Stimulated activated effector memory CD8-positive, alpha-beta T cell treated with anti-CD3 and anti-CD28 coated beads, Interleukin-12 subunit alpha, Interleukin-12 subunit beta, amount 100 ng/mL, for 72 hours (primary cell): ENCODE measurements at regions not wholly inside any gene's neighbourhood (a gene's known extent, or its start where the extent isn't known, plus 50 kb on each side); places are given as distances from the start of the nearest gene placed in this dataset.
"Not testable (repeated sequence)": the region's sequence is repeated elsewhere in the genome, so short reads cannot be mapped to it uniquely, and the experiment has no call there.

Experiments used
- ATAC-seq: fragments of 150-1000 bp; cut with Tn5 transposase; 2 replicates; pipeline ENCODE4 v1.10.0; 2021
- DNase-seq, 2 donors: peaks; one replicate each; pipeline ENCODE4 v3.0.0; 2021 to 2022; ENCODE audit warnings: low spot score in 2 of 2
- H3K27ac Mint-ChIP-seq: one replicate; pipeline ENCODE4 v1.8.0; 2022; ENCODE audit warnings: mild to moderate bottlenecking, mixed read lengths
- H3K36me3 Mint-ChIP-seq: one replicate; pipeline ENCODE4 v1.8.0; 2022; ENCODE audit warnings: mild to moderate bottlenecking, mixed read lengths
- H3K4me1 Mint-ChIP-seq: one replicate; pipeline ENCODE4 v1.8.0; 2022; ENCODE audit warnings: mixed read lengths
- H3K4me3 Mint-ChIP-seq: one replicate; pipeline ENCODE4 v1.8.0; 2022; ENCODE audit warnings: mild to moderate bottlenecking, mixed read lengths
- H3K9me3 Mint-ChIP-seq: one replicate; pipeline ENCODE4 v1.8.0; 2022; ENCODE audit warnings: mixed read lengths

DNA sequence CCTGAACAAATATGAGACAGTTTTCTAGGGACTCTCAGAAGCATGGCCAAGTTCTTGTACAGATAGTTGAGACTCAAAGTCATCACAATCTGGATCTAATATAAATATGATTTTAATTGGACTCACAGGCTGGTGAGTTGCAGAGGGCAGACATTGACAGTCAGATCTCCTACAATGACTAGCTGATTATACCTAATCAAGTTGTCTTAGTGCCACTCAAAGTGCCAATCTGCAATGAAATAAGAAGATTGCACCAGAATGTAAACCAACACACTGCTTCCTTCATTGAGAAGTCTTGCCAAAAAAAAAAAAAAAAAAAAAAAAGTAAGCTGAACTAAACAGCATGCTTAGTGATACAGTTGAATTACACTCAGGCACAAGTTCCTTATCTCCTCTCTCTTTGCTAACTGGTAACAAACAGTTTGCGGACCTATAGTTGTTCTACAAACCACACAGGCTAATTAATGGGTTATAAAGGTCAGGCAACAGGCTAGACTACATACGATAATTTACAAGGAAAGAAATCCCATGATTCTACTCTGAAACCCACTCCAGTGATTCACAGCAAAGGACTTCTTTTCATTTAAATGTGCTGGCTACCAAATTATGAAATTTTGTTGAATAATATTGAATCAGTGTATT, 107.3 kb upstream of the NIPBL start:
- no peak for ATAC-seq
- Mint-ChIP-seq H3K4me1 (no peaks in the 10 kb centered on the region), H3K4me3 (no peak overlapping the region), H3K27ac (no peak overlapping the region), H3K9me3 (peaks cover 3% of the 10 kb centered on the region), H3K36me3 (no peaks in the 10 kb centered on the region)
- DNase-seq = no peak

DNA sequence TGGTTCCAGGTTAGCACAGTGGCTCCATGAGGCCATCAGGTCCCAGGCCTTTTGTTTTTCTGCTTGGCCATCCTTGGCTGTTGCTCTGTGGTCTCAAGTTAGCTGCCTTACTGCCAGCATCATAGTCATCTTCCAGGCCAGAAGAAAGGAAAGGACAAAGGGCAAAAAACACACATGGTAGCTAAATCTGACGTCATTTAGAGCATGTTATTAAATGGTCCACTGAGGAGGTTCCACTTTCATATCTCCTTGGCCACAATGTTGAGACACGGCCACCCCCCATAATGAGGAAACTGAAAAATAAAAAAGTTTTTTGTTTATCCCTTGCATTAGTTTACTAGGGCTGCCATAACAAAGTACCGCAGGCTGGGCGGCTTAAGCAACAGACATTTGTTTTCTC, 106.4 kb upstream of the NIPBL start:
- DNase-seq (no peak), ATAC-seq (no peak)
- no peak overlapping the region for H3K27ac Mint-ChIP-seq
- no peaks in the 10 kb centered on the region for H3K4me1 Mint-ChIP-seq
- no peaks in the 10 kb centered on the region for H3K36me3 Mint-ChIP-seq
- H3K9me3 Mint-ChIP-seq = peaks cover 3% of the 10 kb centered on the region
- H3K4me3 Mint-ChIP-seq = no peak overlapping the region

DNA sequence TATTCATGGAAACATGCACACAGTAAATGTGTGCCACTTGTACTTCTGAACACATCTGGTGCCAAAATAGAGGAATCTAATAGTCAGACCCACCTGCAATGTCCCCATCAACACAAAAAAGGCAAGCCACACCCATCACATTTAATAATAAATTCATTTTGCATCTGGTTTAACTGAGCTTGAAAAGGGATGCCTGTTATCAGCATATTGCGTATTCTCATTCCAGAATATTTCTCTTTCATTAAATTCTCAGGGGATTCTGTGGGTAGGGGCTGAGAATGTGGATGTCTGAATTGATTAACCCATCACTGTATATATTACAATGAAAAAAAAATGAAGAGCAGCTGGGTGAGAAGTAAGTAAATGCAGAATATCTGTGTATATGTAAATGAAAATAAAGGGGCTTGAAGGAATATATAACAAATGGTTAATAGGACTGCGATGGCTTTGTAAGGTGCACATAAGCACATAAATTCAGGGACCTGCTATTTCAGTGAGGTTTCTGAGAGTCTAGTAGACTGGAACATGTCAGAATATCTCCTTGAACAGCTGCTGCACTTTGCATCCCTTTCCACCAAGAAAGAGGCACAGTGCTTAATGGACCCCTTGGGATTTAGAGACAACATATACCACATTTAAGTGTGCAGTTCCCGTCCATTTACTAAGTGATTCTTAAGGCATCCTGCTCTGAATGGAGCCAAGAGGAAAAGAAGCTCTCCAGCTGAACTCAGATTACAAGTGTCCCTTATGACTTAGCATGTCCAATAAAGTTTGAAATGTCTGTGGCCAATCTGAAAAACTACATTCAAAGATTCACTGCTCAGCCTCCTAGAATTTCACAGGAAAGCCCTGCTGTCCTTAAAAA, 104.1 kb upstream of the NIPBL start:
- no peak for ATAC-seq
- Mint-ChIP-seq H3K4me1 (no peaks in the 10 kb centered on the region), H3K36me3 (no peaks in the 10 kb centered on the region), H3K4me3 (no peak overlapping the region), H3K9me3 (peaks cover 3% of the 10 kb centered on the region), H3K27ac (no peak overlapping the region)
- no peak for DNase-seq

DNA sequence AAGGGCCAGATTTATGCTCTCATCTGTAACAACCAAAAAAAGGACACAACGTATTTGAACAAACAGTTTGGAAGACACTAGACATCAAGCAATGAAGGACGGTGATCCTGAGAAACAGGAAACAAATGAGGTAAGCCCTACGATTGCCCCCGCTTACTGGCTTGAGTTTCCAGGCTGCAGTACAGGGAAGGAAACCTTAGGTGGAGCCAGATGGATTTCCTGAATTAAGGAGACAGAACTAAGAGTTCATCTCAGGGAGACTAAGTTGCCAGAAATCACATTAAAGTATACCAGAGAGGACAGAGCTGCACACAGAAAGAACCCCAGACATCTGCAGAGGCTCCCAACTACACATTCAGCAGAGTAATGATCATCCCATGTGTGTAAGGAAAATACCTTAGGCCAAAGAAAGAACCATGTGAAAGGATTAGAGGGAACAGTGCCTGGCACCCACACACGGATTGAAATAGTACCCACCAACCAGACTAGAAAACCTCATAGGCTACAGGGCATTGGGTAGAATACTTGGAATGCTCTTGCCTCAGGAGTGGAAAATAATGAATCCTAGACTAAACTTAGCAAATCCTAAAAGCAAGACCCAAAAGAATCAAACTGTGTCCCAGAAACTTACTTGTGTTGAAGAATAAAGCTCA, 99.3 kb upstream of the NIPBL start:
- ATAC-seq (no peak), DNase-seq (no peak)
- no peak overlapping the region for H3K27ac Mint-ChIP-seq
- H3K36me3 Mint-ChIP-seq = no peaks in the 10 kb centered on the region
- H3K4me1 Mint-ChIP-seq = no peaks in the 10 kb centered on the region
- H3K4me3 Mint-ChIP-seq = no peak overlapping the region
- no peaks in the 10 kb centered on the region for H3K9me3 Mint-ChIP-seq

DNA sequence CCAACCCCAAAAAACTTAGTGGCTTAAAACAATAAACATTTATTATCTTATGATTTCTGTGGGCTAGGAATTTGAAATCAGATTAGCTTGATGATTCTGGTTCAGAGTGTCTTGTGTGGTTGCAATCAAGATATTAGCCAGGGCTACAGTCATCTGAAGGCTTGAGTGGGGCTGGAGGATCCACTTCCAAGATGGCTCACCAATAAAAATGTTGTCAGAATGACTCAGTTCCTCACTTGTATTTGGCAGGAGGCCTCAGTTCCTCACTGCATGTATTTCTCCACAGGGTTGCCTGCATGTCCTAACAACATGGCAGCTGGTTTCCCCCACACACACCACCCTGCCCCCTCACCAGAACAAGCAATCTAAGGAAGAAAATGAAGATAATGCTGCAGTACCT, 98.2 kb upstream of the NIPBL start:
- DNase-seq (no peak), ATAC-seq (no peak)
- no peak overlapping the region for H3K4me3 Mint-ChIP-seq
- H3K4me1 Mint-ChIP-seq = no peaks in the 10 kb centered on the region
- H3K36me3 Mint-ChIP-seq = no peaks in the 10 kb centered on the region
- H3K9me3 Mint-ChIP-seq = no peaks in the 10 kb centered on the region
- H3K27ac Mint-ChIP-seq = no peak overlapping the region

DNA sequence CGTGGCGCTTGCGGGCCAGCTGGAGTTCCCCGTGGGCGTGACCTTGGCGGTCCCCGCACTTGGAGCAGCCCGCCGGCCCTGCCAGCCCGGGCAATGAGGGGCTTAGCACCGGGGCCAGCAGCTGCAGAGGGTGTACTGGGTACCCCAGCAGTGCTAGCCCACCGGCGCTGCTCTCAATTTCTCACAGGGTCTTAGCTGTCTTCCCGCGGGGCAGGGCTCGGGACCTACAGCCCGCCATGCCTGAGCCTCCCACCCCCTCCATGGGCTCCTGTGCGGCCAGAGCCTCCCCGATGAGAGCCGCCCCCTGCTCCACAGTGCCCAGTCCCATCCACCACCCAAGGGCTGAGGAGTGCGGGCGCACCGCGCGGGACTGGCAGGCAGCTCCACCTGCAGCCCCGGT, 94.0 kb upstream of the NIPBL start:
- H3K9me3 Mint-ChIP-seq, H3K27ac Mint-ChIP-seq, H3K4me1 Mint-ChIP-seq, H3K4me3 Mint-ChIP-seq, DNase-seq, ATAC-seq, H3K36me3 Mint-ChIP-seq: not testable (repeated sequence)

DNA sequence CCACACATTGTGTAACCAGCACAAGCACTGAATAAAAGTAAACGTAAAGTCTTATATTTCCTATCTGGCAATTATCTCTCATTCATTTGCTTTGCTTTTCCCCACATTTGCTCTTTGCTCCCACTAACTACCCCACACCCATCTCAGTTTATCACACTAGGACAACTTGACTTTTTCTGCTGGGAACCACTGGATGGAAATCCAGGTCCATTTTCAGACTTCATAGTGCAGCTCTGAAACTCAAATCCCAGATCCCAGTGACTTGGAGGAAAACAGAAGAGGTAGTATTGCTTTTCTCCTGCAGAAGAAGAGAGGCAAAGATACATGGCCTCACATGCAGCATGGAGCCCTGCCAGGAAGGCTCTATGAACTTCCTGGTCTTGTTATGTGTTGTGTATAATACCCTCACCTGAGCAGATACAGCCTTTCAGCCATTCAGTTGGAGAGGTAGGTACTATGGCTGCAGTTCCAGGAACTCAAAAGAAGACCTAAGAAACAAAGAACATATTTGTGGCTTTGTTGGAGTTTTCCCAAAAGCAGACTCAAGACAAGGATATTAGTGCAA, 90.0 kb upstream of the NIPBL start:
- DNase-seq = no peak
- H3K9me3 Mint-ChIP-seq = no peaks in the 10 kb centered on the region
- no peaks in the 10 kb centered on the region for H3K4me1 Mint-ChIP-seq
- H3K36me3 Mint-ChIP-seq = no peaks in the 10 kb centered on the region
- no peak for ATAC-seq
- no peak overlapping the region for H3K4me3 Mint-ChIP-seq
- no peak overlapping the region for H3K27ac Mint-ChIP-seq

DNA sequence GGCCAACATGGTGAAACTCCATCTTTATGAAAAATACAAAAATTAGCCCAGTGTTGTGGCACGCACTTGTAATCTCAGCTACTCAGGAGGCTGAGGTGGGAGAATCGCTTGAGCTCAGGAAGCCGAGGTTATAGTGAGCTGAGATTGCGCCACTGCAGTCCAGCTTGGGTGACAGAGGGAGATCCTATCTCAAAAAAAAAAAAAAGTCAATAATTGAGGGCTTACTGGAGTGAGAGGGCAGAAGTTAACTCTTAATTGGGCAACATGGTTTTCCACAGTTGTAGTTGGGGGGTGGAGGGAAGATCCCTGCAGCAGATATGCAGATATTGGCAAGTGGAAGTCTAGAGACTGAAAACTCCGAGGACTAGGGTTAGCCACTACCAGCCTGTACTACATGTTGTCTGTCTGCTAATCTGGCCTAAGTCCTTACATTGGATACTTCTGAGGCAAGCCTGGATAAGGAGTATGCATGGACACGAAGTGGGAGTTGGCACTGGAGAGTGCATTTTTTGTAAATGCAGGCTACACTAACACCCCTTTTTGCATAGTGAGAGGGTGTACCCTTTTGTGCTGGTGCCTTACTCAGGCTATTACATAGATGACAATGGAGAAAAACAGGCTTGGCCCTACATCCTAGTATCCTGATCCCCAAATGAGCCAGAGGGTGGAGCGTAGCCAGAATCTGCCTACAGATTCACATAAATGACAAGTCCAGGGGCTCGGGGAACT, 89.0 kb upstream of the NIPBL start:
- Mint-ChIP-seq H3K27ac (no peak overlapping the region), H3K9me3 (no peaks in the 10 kb centered on the region), H3K4me3 (no peak overlapping the region), H3K4me1 (no peaks in the 10 kb centered on the region), H3K36me3 (no peaks in the 10 kb centered on the region)
- DNase-seq = no peak
- ATAC-seq = no peak

DNA sequence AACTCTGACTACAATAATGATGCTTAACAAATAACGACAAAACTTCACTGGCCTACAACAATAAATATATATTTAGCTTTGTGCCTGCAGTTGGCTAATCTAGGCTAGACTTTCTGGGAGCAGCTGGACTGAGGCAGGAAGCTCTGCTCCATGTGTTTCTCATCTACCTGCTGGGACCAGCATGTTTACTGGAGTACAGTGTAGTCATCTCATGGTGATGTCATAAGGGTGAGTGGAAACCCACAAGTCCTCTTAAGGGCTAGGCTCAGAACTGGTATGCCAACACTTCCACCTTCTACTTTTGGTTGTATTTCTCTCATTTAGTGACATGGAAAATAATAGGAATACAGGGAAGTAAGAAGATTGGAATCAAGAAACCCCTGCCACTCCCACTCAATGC, 85.7 kb upstream of the NIPBL start:
- Mint-ChIP-seq H3K27ac (no peak overlapping the region), H3K4me3 (no peak overlapping the region), H3K9me3 (no peaks in the 10 kb centered on the region), H3K36me3 (no peaks in the 10 kb centered on the region), H3K4me1 (no peaks in the 10 kb centered on the region)
- no peak for ATAC-seq
- DNase-seq = no peak

DNA sequence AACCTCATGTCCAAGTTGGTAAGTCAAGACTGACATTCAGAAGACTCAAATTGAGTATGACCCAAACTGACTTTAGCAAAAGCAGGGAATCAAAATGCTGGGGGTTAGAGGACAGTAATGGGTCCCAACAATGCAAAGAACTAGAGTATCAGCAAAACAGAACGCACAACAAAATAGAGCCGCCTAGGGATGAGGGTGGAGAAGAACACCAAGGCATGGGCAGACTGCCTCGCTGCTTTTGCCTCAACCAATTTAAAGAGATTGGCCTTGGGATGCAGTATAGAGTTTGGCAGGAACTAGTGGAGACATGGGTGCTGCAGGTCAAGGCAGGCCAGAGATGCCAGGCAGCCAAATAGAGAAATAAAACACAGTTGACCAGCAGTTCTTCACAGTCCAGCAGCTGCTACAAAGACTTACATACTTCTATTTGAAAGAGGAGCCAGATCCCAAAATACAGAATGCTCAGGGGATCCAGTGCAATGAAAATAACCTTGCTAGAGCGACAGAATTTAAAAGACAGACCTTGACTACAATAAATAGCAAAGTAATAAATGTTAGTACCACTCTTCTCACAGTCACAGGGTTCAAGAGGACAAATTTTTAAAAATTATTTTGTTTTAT, 83.9 kb upstream of the NIPBL start:
- no peak for ATAC-seq
- Mint-ChIP-seq H3K4me1 (no peaks in the 10 kb centered on the region), H3K27ac (no peak overlapping the region), H3K36me3 (no peaks in the 10 kb centered on the region), H3K4me3 (no peak overlapping the region), H3K9me3 (no peaks in the 10 kb centered on the region)
- no peak for DNase-seq

DNA sequence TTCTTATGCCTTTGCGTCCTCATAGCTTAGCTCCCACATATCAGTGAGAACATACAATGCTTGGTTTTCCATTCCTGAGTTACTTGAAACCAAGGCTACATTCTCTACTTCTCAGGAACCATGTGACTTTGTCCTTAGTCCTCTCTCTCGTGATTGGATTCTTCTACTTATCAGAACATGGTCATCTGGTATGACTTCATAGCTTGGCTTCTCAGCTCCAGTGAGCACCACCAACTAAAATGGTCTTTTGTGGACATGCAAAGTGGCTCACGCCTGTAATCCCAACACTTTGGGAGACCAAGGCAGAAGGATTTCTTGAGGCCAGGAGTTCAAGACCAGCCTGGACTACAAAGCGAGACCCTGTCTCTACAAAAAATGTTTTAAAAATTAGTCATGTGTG, 81.2 kb upstream of the NIPBL start:
- ATAC-seq (no peak), DNase-seq (no peak)
- H3K36me3 Mint-ChIP-seq = no peaks in the 10 kb centered on the region
- no peaks in the 10 kb centered on the region for H3K4me1 Mint-ChIP-seq
- H3K4me3 Mint-ChIP-seq = no peak overlapping the region
- H3K27ac Mint-ChIP-seq = no peak overlapping the region
- H3K9me3 Mint-ChIP-seq = no peaks in the 10 kb centered on the region

DNA sequence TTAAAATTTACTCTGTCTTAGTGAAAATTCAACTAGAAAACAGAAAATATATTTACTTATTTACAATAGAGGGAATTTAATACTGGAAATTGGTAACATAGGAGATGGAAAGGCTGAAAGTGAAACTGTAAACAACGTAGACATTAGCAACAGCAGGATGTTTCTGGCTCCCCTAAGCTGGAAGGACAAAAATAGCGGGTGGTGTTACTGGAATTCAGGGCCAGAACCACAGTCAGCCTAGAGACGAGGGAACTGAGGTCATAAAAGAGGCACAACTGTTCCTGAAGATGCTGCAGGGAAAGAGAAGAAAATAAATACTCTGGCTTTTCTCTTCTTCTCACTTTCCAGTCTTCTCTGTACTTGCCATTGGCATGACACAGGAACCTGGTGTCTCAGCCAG, 80.4 kb upstream of the NIPBL start:
- Mint-ChIP-seq H3K36me3 (no peaks in the 10 kb centered on the region), H3K4me1 (no peaks in the 10 kb centered on the region), H3K4me3 (no peak overlapping the region), H3K27ac (no peak overlapping the region), H3K9me3 (no peaks in the 10 kb centered on the region)
- DNase-seq (no peak), ATAC-seq (no peak)

DNA sequence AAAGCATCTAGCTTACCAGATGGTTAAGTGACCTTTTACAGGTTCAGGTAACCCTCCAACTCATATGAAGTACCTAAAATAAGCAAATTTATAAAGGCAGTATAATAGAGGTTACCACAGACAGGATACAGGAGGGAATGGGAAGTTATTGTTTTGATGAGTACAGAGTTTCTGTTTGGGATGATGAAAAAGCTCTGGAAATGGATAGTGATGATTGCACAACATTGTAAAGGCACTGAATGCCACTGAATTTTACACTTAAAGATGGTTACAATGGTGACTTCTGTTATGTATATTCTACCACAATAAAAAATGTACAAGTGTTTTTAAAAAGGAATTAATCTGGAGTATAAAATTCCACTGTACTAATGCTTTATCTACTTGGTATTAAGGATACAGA, 75.0 kb upstream of the NIPBL start:
- Mint-ChIP-seq H3K27ac (no peak overlapping the region), H3K9me3 (no peaks in the 10 kb centered on the region), H3K4me3 (no peak overlapping the region), H3K4me1 (no peaks in the 10 kb centered on the region), H3K36me3 (no peaks in the 10 kb centered on the region)
- no peak for DNase-seq
- ATAC-seq = no peak

DNA sequence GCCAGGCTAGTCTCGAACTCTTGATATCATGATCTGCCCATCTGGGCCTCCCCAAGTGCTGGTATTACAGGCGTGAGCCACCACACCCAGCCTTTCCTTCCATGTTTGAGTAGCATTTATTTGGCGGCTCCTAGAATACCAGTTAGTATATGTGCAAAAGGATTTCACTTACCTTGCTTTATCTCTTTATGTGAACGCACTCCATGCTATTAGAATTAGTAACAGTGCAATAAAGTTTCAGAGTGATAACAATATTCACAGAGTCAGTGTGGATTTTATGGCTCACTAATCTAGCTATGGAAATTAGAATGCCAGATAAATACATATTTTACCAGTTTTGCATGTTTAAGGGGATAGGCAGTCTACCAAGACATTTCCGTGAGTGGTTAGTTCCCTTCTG, 74.4 kb upstream of the NIPBL start:
- no peak for DNase-seq
- Mint-ChIP-seq H3K4me1 (no peaks in the 10 kb centered on the region), H3K4me3 (no peak overlapping the region), H3K9me3 (no peaks in the 10 kb centered on the region), H3K36me3 (no peaks in the 10 kb centered on the region), H3K27ac (no peak overlapping the region)
- no peak for ATAC-seq

DNA sequence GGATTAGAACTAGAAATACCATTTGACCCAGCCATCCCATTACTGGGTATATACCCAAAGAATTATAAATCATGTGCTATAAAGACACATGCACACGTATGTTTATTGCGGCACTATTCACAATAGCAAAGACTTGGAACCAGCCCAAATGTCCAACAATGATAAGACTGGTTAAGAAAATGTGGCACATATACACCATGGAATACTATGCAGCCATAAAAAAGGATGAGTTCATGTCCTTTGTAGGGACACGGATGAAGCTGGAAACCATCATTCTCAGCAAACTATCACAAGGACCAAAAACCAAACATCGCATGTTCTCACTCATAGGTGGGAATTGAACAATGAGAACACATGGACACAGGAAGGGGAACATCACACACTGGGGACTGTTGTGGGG, 63.3 kb upstream of the NIPBL start:
- H3K4me1 Mint-ChIP-seq, H3K27ac Mint-ChIP-seq, H3K9me3 Mint-ChIP-seq, H3K36me3 Mint-ChIP-seq, DNase-seq, H3K4me3 Mint-ChIP-seq, ATAC-seq: not testable (repeated sequence)
